ENCODE measurements at regions not wholly inside any gene's neighbourhood (a gene's known extent, or its start where the extent isn't known, plus 50 kb on each side); places are given as distances from the start of the nearest gene placed in this dataset.

GRCh38 chr2:123563515-123563914 lies 461.6 kb upstream of the CNTNAP5 start:
- ChIA-PET CTCF (no interaction called here), POLR2A (ENCODE audit: unreplicated experiment) (no interaction called here)
- no TSS peak for BruUV-seq (replicated peaks)
- DNase-seq (no peak), ATAC-seq (no peak)
- Histone ChIP-seq H4K20me1 (ENCODE audit: low read length) (no peaks in the 10 kb centered on the region), H3K9me3 (ENCODE audit: low read length) (no peaks in the 10 kb centered on the region), H3K9me2 (replicated peaks; ENCODE audit: low read length) (no peaks in the 10 kb centered on the region), H3K27me3 (ENCODE audit: low read length) (no peaks in the 10 kb centered on the region), H3K4me2 (ENCODE audit: low read length) (no peak overlapping the region), H3K79me2 (ENCODE audit: low read length) (no peaks in the 10 kb centered on the region), H3K9ac (ENCODE audit: low read length) (no peak overlapping the region), H3K36me3 (ENCODE audit: low read depth, low read length) (no peaks in the 10 kb centered on the region), H3K27ac (ENCODE audit: low read length) (no peak overlapping the region), H3K4me1 (ENCODE audit: insufficient read depth, low read length) (peaks cover 11% of the 10 kb centered on the region), H3K4me3 (ENCODE audit: low read length) (no peak overlapping the region), H3F3A (ENCODE audit: low read length, unreplicated experiment) (no peaks in the 10 kb centered on the region), H2AFZ (ENCODE audit: low read length) (no peak overlapping the region)
- TF ChIP-seq CTCF (conservative IDR thresholded peaks at IDR 0.05; ENCODE audit: low read depth, low read length) (no peak), EZH2phosphoT487 (IDR thresholded peaks at IDR 0.05; ENCODE audit: borderline replicate concordance, low read length) (no peak), EZH2 (IDR thresholded peaks at IDR 0.05; ENCODE audit: low read length, unreplicated experiment) (no peak)
- intact Hi-C loops (cut with micrococcal nuclease) = no loop called here

GRCh38 chr2:123566291-123566946 lies 458.7 kb upstream of the CNTNAP5 start:
- POLR2A ChIA-PET (ENCODE audit: unreplicated experiment) = no interaction called here
- intact Hi-C loops (cut with micrococcal nuclease) = no loop called here
- H3K9ac ChIP-seq (ENCODE audit: low read length) = no peak overlapping the region
- no peaks in the 10 kb centered on the region for H3F3A ChIP-seq (ENCODE audit: low read length, unreplicated experiment)
- H3K79me2 ChIP-seq (ENCODE audit: low read length) = no peaks in the 10 kb centered on the region
- no peaks in the 10 kb centered on the region for H3K9me2 ChIP-seq (replicated peaks; ENCODE audit: low read length)
- H2AFZ ChIP-seq (ENCODE audit: low read length) = peak overlapping the region; percentile 60
- peak overlapping the region; percentile 60 for H3K27ac ChIP-seq (ENCODE audit: low read length)
- H3K9me3 ChIP-seq (ENCODE audit: low read length) = no peaks in the 10 kb centered on the region
- no TSS peak for BruUV-seq (replicated peaks)
- H3K4me3 ChIP-seq (ENCODE audit: low read length) = 0 out of 2 replicates have a peak overlapping the region, but pooled peaks have one; percentile 29
- CTCF ChIA-PET = no interaction called here
- no peaks in the 10 kb centered on the region for H3K27me3 ChIP-seq (ENCODE audit: low read length)
- DNase-seq (peak; percentile 61), ATAC-seq (peak; percentile 67)
- no peak for TF ChIP-seq CTCF (conservative IDR thresholded peaks at IDR 0.05; ENCODE audit: low read depth, low read length)
- TF ChIP-seq EZH2phosphoT487 (IDR thresholded peaks at IDR 0.05; ENCODE audit: borderline replicate concordance, low read length) = no peak
- no peak for TF ChIP-seq EZH2 (IDR thresholded peaks at IDR 0.05; ENCODE audit: low read length, unreplicated experiment)
- H3K4me1 ChIP-seq (ENCODE audit: insufficient read depth, low read length) = peaks cover 11% of the 10 kb centered on the region
- no peaks in the 10 kb centered on the region for H3K36me3 ChIP-seq (ENCODE audit: low read depth, low read length)
- H3K4me2 ChIP-seq (ENCODE audit: low read length) = peak overlapping the region; percentile 65
- H4K20me1 ChIP-seq (ENCODE audit: low read length) = no peaks in the 10 kb centered on the region

- Histone ChIP-seq H3K36me3 (ENCODE audit: low read depth, low read length) (no peaks in the 10 kb centered on the region), H3K9me2 (replicated peaks; ENCODE audit: low read length) (no peaks in the 10 kb centered on the region), H3K9ac (ENCODE audit: low read length) (no peak overlapping the region), H3K27me3 (ENCODE audit: low read length) (no peaks in the 10 kb centered on the region), H3K4me2 (ENCODE audit: low read length) (no peak overlapping the region), H2AFZ (ENCODE audit: low read length) (no peak overlapping the region), H3K4me1 (ENCODE audit: insufficient read depth, low read length) (no peaks in the 10 kb centered on the region), H3K4me3 (ENCODE audit: low read length) (no peak overlapping the region), H3K27ac (ENCODE audit: low read length) (no peak overlapping the region), H4K20me1 (ENCODE audit: low read length) (no peaks in the 10 kb centered on the region), H3K79me2 (ENCODE audit: low read length) (no peaks in the 10 kb centered on the region), H3K9me3 (ENCODE audit: low read length) (no peaks in the 10 kb centered on the region), H3F3A (ENCODE audit: low read length, unreplicated experiment) (no peaks in the 10 kb centered on the region)
- POLR2A ChIA-PET (ENCODE audit: unreplicated experiment) = no interaction called here
- no TSS peak for BruUV-seq (replicated peaks)
- DNase-seq (no peak), ATAC-seq (no peak)
- CTCF ChIA-PET = no interaction called here
- intact Hi-C loops (cut with micrococcal nuclease) = no loop called here
- no peak for TF ChIP-seq EZH2phosphoT487 (IDR thresholded peaks at IDR 0.05; ENCODE audit: borderline replicate concordance, low read length)
- no peak for TF ChIP-seq EZH2 (IDR thresholded peaks at IDR 0.05; ENCODE audit: low read length, unreplicated experiment)
- no peak for TF ChIP-seq CTCF (conservative IDR thresholded peaks at IDR 0.05; ENCODE audit: low read depth, low read length)
These were observed 447.1 kb upstream of the CNTNAP5 start for GRCh38 chr2:123578016-123578415.

Measured in PC-3 (cell line).